H1 (cell line): ENCODE measurements at regions not wholly inside any gene's neighbourhood (a gene's known extent, or its start where the extent isn't known, plus 50 kb on each side); places are given as distances from the start of the nearest gene placed in this dataset.

Experiments used
- CTCF ChIA-PET: fragments of 300-600 bp; sonication (Branson Sonifier 250); formaldehyde crosslinking; loops from one replicate; lab custom pipeline; 2021; ENCODE audit not compliant: partially characterized antibody; lab: Charles Lee
- POLR2A ChIA-PET: fragments of 300-600 bp; sonication (Branson Sonifier 250); formaldehyde crosslinking; loops from one replicate; lab custom pipeline; 2021; ENCODE audit warnings: inconsistent platforms; ENCODE audit not compliant: partially characterized antibody; lab: Charles Lee
- DNase-seq, 2 experiments: peaks; one replicate each; pipeline versions ENCODE4 v3.0.0 to v3.0.0-alpha.2; 2010 to 2022; ENCODE audit warnings: low spot score in 2 of 2, low read depth in 1 of 2, mixed read lengths in 1 of 2
- FAIRE-seq: peaks from 2 replicates; lab custom pipeline; 2011; peaks lifted over from hg19 to GRCh38; lab: Jason Lieb, UNC
- H2AFZ ChIP-seq: 2 replicates; pipeline ENCODE4 v1.8.1; 2012; ENCODE audit warnings: low read length, inconsistent platforms
- H2AK5ac ChIP-seq: 2 replicates; pipeline ENCODE4 v1.6.1; 2013; ENCODE audit warnings: low read depth, low read length
- H2BK120ac ChIP-seq: replicated peaks from 2 replicates; pipeline ENCODE3; 2013; ENCODE audit warnings: low read depth, low read length, inconsistent platforms
- H2BK12ac ChIP-seq: 2 replicates; pipeline ENCODE4 v1.6.1; 2013; ENCODE audit warnings: low read depth, low read length
- H2BK15ac ChIP-seq: 2 replicates; pipeline ENCODE4 v1.6.1; 2013; ENCODE audit warnings: low read length
- H2BK20ac ChIP-seq: 2 replicates; pipeline ENCODE4 v1.6.1; 2013; ENCODE audit warnings: low read length
- H2BK5ac ChIP-seq: 2 replicates; pipeline ENCODE4 v1.6.1; 2013; ENCODE audit warnings: low read depth, low read length
- H3K14ac ChIP-seq: 2 replicates; pipeline ENCODE4 v1.6.1; 2013; ENCODE audit warnings: inconsistent platforms; ENCODE audit not compliant: insufficient read length
- H3K18ac ChIP-seq: 2 replicates; pipeline ENCODE4 v1.6.1; 2013; ENCODE audit warnings: low read length; ENCODE audit errors: extremely low read depth
- H3K23ac ChIP-seq: 2 replicates; pipeline ENCODE4 v1.6.1; 2013; ENCODE audit warnings: inconsistent platforms; ENCODE audit not compliant: insufficient read length
- H3K23me2 ChIP-seq: 2 replicates; pipeline ENCODE4 v1.6.1; 2013; ENCODE audit warnings: low read depth, low read length
- H3K27ac ChIP-seq: 2 replicates; pipeline ENCODE4 v1.6.1; 2011; ENCODE audit warnings: low read depth, low read length, inconsistent platforms
- H3K27me3 ChIP-seq, 4 experiments: replicated peaks in 1 of 4; 1 replicate in 1 of 4; 2 replicates in 3 of 4; pipeline versions ENCODE4 v1.6.1 to v1.8.1; 2011 to 2013; ENCODE audit warnings: low read length in 3 of 4, mild to moderate bottlenecking in 3 of 4, inconsistent platforms in 2 of 4, mixed read lengths in 2 of 4, moderate library complexity in 1 of 4; ENCODE audit not compliant: control insufficient read depth in 3 of 4, insufficient read depth in 3 of 4; ENCODE audit errors: extremely low read depth in 1 of 4
- H3K36me3 ChIP-seq, 4 experiments: 2 replicates each; pipeline versions ENCODE4 v1.6.1 to v1.8.1; 2011 to 2013; ENCODE audit warnings: mild to moderate bottlenecking in 4 of 4, low read length in 3 of 4, moderate library complexity in 2 of 4, control low read depth in 1 of 4, inconsistent platforms in 1 of 4; ENCODE audit not compliant: insufficient read depth in 4 of 4, control insufficient read depth in 2 of 4
- H3K4ac ChIP-seq: replicated peaks from 2 replicates; pipeline ENCODE3; 2013; ENCODE audit warnings: low read length, low read depth, mixed read lengths, inconsistent platforms; ENCODE audit not compliant: insufficient read length
- H3K4me1 ChIP-seq, 4 experiments: replicated peaks in 1 of 4; 1 replicate in 1 of 4; 2 replicates in 3 of 4; pipeline versions ENCODE4 v1.6.1 to v1.8.1; 2011 to 2013; ENCODE audit warnings: low read length in 3 of 4, inconsistent platforms in 2 of 4, mixed read lengths in 1 of 4; ENCODE audit not compliant: insufficient read depth in 4 of 4, control insufficient read depth in 3 of 4
- H3K4me2 ChIP-seq, 2 experiments: 2 replicates each; pipeline versions ENCODE4 v1.6.1 to v1.8.1; 2011 to 2013; ENCODE audit warnings: low read depth in 2 of 2, low read length in 2 of 2, control low read depth in 1 of 2, inconsistent platforms in 1 of 2, mild to moderate bottlenecking in 1 of 2; ENCODE audit not compliant: insufficient read depth in 1 of 2
- H3K4me3 ChIP-seq, 4 experiments: fragments of 200-600, 300-600 bp in 1 of 4; sonication (generic), shearing (Covaris generic), sonication (Bioruptor Twin) in 1 of 4; 2 replicates each; pipeline versions ENCODE4 v1.5.1 to v1.8.1; 2011 to 2016; ENCODE audit warnings: low read length in 4 of 4, low read depth in 3 of 4, control low read depth in 2 of 4, inconsistent platforms in 2 of 4, mild to moderate bottlenecking in 2 of 4, mixed read lengths in 1 of 4, moderate library complexity in 1 of 4; ENCODE audit not compliant: insufficient read depth in 2 of 4; ENCODE audit errors: extremely low read depth in 1 of 4
- H3K56ac ChIP-seq: replicated peaks from 2 replicates; pipeline ENCODE3; 2013; ENCODE audit warnings: low read depth, mild to moderate bottlenecking, mixed read lengths, low read length, inconsistent platforms; ENCODE audit not compliant: insufficient read length
- H3K79me1 ChIP-seq: 2 replicates; pipeline ENCODE4 v1.6.1; 2013; ENCODE audit warnings: low read depth, low read length, control low read depth
- H3K79me2 ChIP-seq, 2 experiments: 2 replicates each; pipeline versions ENCODE4 v1.6.1 to v1.8.1; 2012 to 2013; ENCODE audit warnings: low read length in 2 of 2, mild to moderate bottlenecking in 2 of 2, inconsistent platforms in 1 of 2; ENCODE audit not compliant: insufficient read depth in 2 of 2, control insufficient read depth in 1 of 2
- H3K9ac ChIP-seq, 4 experiments: replicated peaks in 1 of 4; 1 replicate in 1 of 4; 2 replicates in 3 of 4; pipeline versions ENCODE4 v1.6.1 to v1.8.1; 2011 to 2013; ENCODE audit warnings: low read depth in 3 of 4, low read length in 3 of 4, control low read depth in 2 of 4, mild to moderate bottlenecking in 2 of 4, moderate library complexity in 2 of 4, inconsistent platforms in 1 of 4; ENCODE audit errors: extremely low read depth in 1 of 4
- H3K9me3 ChIP-seq, 2 experiments: 2 replicates each; pipeline versions ENCODE4 v1.6.1 to v1.8.1; 2012 to 2013; ENCODE audit warnings: mild to moderate bottlenecking in 2 of 2, moderate library complexity in 2 of 2, control low read depth in 1 of 2, inconsistent platforms in 1 of 2, low read depth in 1 of 2, low read length in 1 of 2, mixed read lengths in 1 of 2; ENCODE audit not compliant: insufficient read depth in 2 of 2
- H4K20me1 ChIP-seq, 2 experiments: replicated peaks in 1 of 2; 2 replicates each; pipeline versions ENCODE3 to v1.8.1; 2011 to 2013; ENCODE audit warnings: inconsistent platforms in 2 of 2, low read length in 2 of 2, mild to moderate bottlenecking in 1 of 2; ENCODE audit not compliant: insufficient read depth in 2 of 2, control insufficient read depth in 1 of 2
- H4K5ac ChIP-seq: 2 replicates; pipeline ENCODE4 v1.6.1; 2013; ENCODE audit warnings: low read length, low read depth, mixed read lengths, inconsistent platforms; ENCODE audit not compliant: insufficient read length
- H4K8ac ChIP-seq: 2 replicates; pipeline ENCODE4 v1.8.0; 2013; ENCODE audit warnings: mild to moderate bottlenecking, moderate library complexity, low read length, inconsistent platforms; ENCODE audit not compliant: insufficient read depth; ENCODE audit errors: extremely low read depth
- H4K91ac ChIP-seq: replicated peaks from 2 replicates; pipeline ENCODE3; 2013; ENCODE audit warnings: low read length, mixed read lengths, inconsistent platforms; ENCODE audit not compliant: insufficient read length
- TAF1 ChIP-seq: IDR thresholded peaks from 2 replicates; pipeline ENCODE4 v1.6.1; 2011; ENCODE audit warnings: mild to moderate bottlenecking, low read depth, low read length
- WGBS, 2 experiments: shearing (Covaris generic) in 1 of 2; methylation state at CpG; one replicate each; pipeline versions ENCODE4 v1.1.6 to v1.1.7; 2013 to 2015; ENCODE audit warnings: low lambda C conversion rate in 2 of 2, mixed read lengths in 2 of 2, inconsistent platforms in 1 of 2, low coverage in 1 of 2, missing lambda C conversion rate in 1 of 2; ENCODE audit not compliant: insufficient replicate concordance in 2 of 2, insufficient coverage in 1 of 2, insufficient read length in 1 of 2; ENCODE audit errors: extremely low coverage in 1 of 2, missing lambda C conversion rate in 1 of 2; 5-methylcytosine and 5-hydroxymethylcytosine counted together

- no peak overlapping the region for H4K8ac ChIP-seq
- 96% methylated on average over 3 of the region's 3 CpGs; no CpG with 5 or more reads in 1 of the 2 experiments for WGBS, 2 experiments
- no peak overlapping the region for H2BK12ac ChIP-seq
- no peak overlapping the region for H3K4ac ChIP-seq
- no peak overlapping the region for H2BK20ac ChIP-seq
- H3K4me1 ChIP-seq, result no peaks in the 10 kb centered on the region
- no peak overlapping the region for H4K91ac ChIP-seq
- FAIRE-seq, result no peak
- no peak overlapping the region for H2BK120ac ChIP-seq
- no peaks in the 10 kb centered on the region for H3K79me2 ChIP-seq
- no peak overlapping the region for H3K56ac ChIP-seq
- CTCF ChIA-PET, result interaction anchor here (0.9 to 1.0 kb wide), 2 partner anchors 209 to 229 kb away, joined by 3 read pairs; no protein-coding TSS in a partner anchor
- no peak overlapping the region for H3K4me3 ChIP-seq
- no peaks in the 10 kb centered on the region for H3K36me3 ChIP-seq
- H3K79me1 ChIP-seq, result no peaks in the 10 kb centered on the region
- H3K9ac ChIP-seq, result no peak overlapping the region
- TF ChIP-seq TAF1, result no peak
- TF ChIP-seq, all 59 proteins: peak for 0
- DNase-seq, result no peak
- no peak overlapping the region for H3K27ac ChIP-seq
- H3K23me2 ChIP-seq, result no peaks in the 10 kb centered on the region
- no peaks in the 10 kb centered on the region for H4K20me1 ChIP-seq
- H2BK15ac ChIP-seq, result no peak overlapping the region
- H2BK5ac ChIP-seq, result no peak overlapping the region
- H3K14ac ChIP-seq, result no peak overlapping the region
- H3K23ac ChIP-seq, result no peak overlapping the region
- H3K18ac ChIP-seq, result no peak overlapping the region
- POLR2A ChIA-PET, result no interaction called here
- no peak overlapping the region; the same call in 1 of the 2 replicates for H2AFZ ChIP-seq
- H3K27me3 ChIP-seq, result no peaks in the 10 kb centered on the region
- no peaks in the 10 kb centered on the region for H3K9me3 ChIP-seq
- H4K5ac ChIP-seq, result no peak overlapping the region
- no peak overlapping the region for H2AK5ac ChIP-seq
- no peak overlapping the region for H3K4me2 ChIP-seq
Measured at GRCh38 chr18:1875219-1875618, 696.1 kb downstream of the METTL4 start.
